ENCODE measurements at regions not wholly inside any gene's neighbourhood (a gene's known extent, or its start where the extent isn't known, plus 50 kb on each side); places are given as distances from the start of the nearest gene placed in this dataset.

- no peak for ATAC-seq
- no peaks in the 10 kb centered on the region for H3K36me3 Mint-ChIP-seq (ENCODE audit: low read depth)
- no peak overlapping the region for H3K27ac Mint-ChIP-seq
- H3K4me1 ChIP-seq (ENCODE audit: insufficient read depth): no peaks in the 10 kb centered on the region
- no peaks in the 10 kb centered on the region for H3F3A ChIP-seq (replicated peaks; ENCODE audit: low read depth)
- no peak for DNase-seq (ENCODE audit: low spot score)
- no peak overlapping the region for H3K4me2 ChIP-seq
- H3K27ac ChIP-seq (ENCODE audit: low read depth): no peak overlapping the region
- H3K79me2 ChIP-seq (replicated peaks; ENCODE audit: insufficient read depth): no peaks in the 10 kb centered on the region
- no peaks in the 10 kb centered on the region for H4K20me1 ChIP-seq (replicated peaks; ENCODE audit: insufficient read depth)
- H3K9me3 Mint-ChIP-seq: no peaks in the 10 kb centered on the region
- H3K4me3 Mint-ChIP-seq: no peak overlapping the region
- H2AFZ ChIP-seq: no peak overlapping the region
- no peaks in the 10 kb centered on the region for H3K9me2 ChIP-seq (ENCODE audit: insufficient read depth)
- H3K36me3 ChIP-seq (ENCODE audit: insufficient read depth): no peaks in the 10 kb centered on the region
- H3K4me1 Mint-ChIP-seq: no peaks in the 10 kb centered on the region
- no peak for TF ChIP-seq POLR2AphosphoS5 (IDR thresholded peaks at IDR 0.05; ENCODE audit: low read depth)
- TF ChIP-seq CTCF (conservative IDR thresholded peaks at IDR 0.05; ENCODE audit: low read depth in 2 of 2): no peak
- no peak for TF ChIP-seq ZNF462 (CRISPR knock-in tag; IDR thresholded peaks at IDR 0.05)
- no peak for TF ChIP-seq EZH2 (IDR thresholded peaks at IDR 0.05; ENCODE audit: low read depth, unreplicated experiment)
- no peak for TF ChIP-seq NANOG (IDR thresholded peaks at IDR 0.05; ENCODE audit: borderline replicate concordance)
- TF ChIP-seq ZNF114 (CRISPR knock-in tag; IDR thresholded peaks at IDR 0.05): no peak
- TF ChIP-seq ETS1 (IDR thresholded peaks at IDR 0.05): no peak
- no peak for TF ChIP-seq CREB1 (CRISPR knock-in tag; IDR thresholded peaks at IDR 0.05; ENCODE audit: low read depth)
- TF ChIP-seq STAT1 (IDR thresholded peaks at IDR 0.05; ENCODE audit: unreplicated experiment): no peak
- no peak for TF ChIP-seq ZNF331 (CRISPR knock-in tag; IDR thresholded peaks at IDR 0.05; ENCODE audit: low read depth)
- no peak for TF ChIP-seq JUNB (IDR thresholded peaks at IDR 0.05; ENCODE audit: unreplicated experiment)
- no peak for TF ChIP-seq EZH2phosphoT487 (IDR thresholded peaks at IDR 0.05; ENCODE audit: unreplicated experiment)
- no peak for TF ChIP-seq REST (IDR thresholded peaks at IDR 0.05; ENCODE audit: unreplicated experiment)
- H3K4me3 ChIP-seq: no peak overlapping the region
- no peaks in the 10 kb centered on the region for H3K27me3 ChIP-seq (ENCODE audit: insufficient read depth)
- H3K27me3 Mint-ChIP-seq (ENCODE audit: insufficient read depth, low read depth, poor library complexity): no peaks in the 10 kb centered on the region
These were observed 171.7 kb downstream of the BACH1 start for GRCh38 chr21:29470397-29470796.
